Kidney glomerular epithelial cell (primary cell): ENCODE measurements at regions not wholly inside any gene's neighbourhood (a gene's known extent, or its start where the extent isn't known, plus 50 kb on each side); places are given as distances from the start of the nearest gene placed in this dataset.
"Not testable (repeated sequence)": the region's sequence is repeated elsewhere in the genome, so short reads cannot be mapped to it uniquely, and the experiment has no call there.

Experiments
- DNase-seq: peaks from one replicate; lab custom pipeline; 2025; lab: John Stamatoyannopoulos, UW

DNA sequence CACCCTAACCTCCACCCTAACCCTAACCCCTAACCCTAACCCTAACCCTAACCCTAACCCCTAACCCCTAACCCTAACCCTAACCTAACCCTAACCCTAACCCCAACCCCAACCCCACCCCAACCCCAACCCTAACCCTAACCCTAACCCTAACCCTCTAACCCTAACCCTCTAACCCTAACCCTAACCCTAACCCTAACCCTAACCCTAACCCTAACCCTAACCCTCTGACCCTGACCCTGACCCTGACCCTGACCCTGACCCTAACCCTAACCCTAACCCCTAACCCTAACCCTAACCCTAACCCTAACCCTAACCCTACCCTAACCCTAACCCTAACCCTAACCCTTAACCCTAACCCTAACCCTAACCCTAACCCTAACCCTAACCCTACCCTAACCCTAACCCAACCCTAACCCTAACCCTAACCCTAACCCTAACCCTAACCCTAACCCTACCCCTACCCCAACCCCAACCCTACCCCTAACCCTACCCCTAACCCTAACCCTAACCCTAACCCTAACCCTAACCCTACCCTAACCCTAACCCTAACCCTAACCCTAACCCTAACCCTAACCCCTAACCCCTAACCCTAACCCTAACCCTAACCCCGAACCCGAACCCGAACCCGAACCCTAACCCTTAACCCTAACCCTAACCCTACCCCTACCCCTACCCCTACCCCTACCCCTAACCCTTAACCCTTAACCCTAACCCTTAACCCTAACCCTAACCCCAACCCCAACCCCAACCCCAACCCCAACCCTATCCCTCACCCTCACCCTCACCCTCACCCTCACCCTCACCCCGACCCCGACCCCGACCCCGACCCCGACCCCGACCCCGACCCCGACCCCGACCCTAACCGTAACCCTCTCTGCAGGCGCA is 186.2 kb upstream of the CHL1 start:
- not testable (repeated sequence) for DNase-seq

DNA sequence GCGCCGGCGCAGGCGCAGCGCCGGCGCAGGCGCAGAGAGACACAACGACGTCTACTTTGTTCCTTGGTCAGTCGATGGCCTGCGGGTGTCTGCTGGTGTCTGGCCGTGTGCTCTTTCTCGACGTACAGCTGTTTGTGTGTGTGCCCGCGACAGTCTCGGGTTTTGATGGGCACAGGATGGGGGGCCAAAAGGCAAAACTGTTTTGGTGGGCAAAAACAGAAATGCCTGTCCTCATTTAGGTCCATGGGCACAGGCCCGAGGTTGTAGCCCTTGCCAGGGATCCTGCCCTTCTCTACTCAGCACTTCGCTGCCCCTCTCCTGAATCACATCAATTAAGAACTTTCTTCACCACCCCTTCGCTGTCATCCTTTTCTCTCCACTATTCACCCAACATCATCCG is 184.8 kb upstream of the CHL1 start:
- DNase-seq = no peak

DNA sequence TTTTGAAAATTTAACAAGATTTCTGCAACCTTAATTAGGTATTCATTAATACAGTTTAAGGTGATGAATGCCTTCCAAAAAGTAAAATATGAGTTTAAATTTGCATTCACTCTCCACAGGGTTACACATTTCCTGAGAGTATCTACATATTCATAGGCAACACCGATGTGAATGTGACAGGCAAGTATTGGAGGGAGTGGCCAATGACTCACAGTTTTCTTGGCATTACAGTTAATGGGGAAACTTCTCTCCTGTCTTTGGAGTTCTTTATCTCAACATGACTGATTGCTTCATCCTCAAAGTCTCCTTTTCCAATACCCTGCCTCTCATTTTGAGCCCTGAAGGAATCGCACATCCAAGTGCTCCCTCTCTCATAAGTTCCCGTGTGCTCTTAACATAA is 181.9 kb upstream of the CHL1 start:
- DNase-seq = no peak

DNA sequence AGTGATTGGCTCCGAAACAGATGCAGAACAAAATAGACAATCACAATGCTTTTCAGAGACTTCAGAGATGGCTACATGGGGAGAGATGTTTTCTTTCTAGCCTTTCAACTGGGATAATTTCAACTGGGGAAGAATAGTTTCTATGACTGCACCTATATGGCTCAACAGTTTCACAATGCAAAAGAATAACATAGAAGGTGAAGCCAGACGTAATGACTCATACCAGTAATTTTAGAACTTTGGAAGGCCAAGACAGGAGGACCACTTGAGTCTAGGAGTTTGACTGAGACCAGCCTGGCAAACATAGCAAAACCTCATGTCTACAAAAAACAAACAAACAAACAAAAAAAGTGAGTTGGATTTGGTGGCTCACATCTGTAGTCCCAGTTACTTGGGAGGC is 180.2 kb upstream of the CHL1 start:
- no peak for DNase-seq

DNA sequence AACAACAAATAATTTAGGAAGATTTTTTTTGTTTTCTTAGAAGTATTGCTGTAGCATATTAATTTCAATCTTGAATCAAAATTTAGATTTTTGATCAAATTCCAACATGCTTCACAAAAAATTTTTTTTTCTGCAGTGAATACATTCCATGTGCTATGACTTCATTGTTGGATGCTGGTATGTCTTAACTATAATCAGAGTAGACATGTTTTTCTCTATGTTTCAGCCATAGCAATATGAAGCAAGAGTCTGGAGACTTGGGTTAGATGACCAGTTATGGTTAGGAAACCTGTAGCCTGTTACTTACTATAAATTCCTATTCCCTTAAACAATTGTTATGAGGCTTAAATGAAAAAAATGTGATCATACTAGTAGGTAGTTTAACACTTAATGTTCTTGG is 176.1 kb upstream of the CHL1 start:
- no peak for DNase-seq

DNA sequence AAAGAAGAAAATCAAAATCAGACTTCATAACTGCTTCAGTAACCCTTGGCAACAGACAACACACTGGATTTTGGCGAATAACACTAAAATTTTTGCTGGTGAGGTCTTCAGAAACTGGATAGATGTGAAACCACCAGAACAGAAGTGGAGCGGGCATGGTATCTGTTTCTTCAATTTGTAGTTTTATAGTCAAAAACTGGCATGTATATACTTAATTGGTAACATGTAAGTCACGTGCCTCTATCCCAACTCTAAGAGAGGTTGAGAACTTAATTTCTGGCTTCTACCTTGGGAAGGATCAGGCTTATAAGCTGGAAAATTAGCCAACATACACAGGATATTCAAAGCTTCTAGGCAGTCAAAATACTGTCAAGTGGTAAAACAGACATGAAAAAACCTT is 172.6 kb upstream of the CHL1 start:
- DNase-seq = no peak

DNA sequence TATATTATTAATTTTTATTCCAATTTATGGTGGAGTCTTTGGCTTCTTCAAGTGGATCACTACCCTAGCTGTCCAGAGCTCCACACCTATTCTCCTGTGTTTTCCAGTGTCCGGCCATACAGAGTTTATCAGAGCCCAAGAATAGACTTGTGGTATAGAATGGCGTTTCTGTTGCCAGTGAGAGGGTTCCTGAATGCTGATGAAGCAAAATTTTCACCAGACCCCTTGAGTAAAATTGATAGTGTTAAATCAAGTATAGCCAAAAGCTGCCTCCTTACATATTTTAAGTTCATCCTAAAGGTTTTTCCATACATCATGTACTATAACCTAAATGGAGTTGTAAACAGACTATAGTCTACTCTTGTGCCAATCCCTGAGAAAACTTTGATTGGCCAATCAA is 171.5 kb upstream of the CHL1 start:
- DNase-seq = no peak

DNA sequence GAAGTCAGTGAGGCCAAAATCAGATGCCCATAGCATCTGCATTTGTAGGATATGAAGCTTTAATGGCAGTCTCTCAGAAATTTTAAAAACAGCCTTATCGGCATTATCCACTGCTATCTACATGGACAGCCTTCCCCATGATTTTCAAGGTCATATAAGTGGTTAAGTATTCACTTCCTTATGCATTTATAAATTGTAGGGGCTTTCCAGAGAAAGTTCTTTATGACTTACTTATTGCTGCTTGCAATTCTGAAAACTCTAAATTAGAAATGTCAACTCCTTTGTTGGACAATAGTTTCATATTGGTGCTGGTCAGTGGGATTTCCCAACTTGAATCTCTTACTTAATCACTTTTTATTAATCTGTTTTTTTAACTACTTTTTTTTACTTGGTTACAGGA is 160.6 kb upstream of the CHL1 start:
- DNase-seq = not testable (repeated sequence)

DNA sequence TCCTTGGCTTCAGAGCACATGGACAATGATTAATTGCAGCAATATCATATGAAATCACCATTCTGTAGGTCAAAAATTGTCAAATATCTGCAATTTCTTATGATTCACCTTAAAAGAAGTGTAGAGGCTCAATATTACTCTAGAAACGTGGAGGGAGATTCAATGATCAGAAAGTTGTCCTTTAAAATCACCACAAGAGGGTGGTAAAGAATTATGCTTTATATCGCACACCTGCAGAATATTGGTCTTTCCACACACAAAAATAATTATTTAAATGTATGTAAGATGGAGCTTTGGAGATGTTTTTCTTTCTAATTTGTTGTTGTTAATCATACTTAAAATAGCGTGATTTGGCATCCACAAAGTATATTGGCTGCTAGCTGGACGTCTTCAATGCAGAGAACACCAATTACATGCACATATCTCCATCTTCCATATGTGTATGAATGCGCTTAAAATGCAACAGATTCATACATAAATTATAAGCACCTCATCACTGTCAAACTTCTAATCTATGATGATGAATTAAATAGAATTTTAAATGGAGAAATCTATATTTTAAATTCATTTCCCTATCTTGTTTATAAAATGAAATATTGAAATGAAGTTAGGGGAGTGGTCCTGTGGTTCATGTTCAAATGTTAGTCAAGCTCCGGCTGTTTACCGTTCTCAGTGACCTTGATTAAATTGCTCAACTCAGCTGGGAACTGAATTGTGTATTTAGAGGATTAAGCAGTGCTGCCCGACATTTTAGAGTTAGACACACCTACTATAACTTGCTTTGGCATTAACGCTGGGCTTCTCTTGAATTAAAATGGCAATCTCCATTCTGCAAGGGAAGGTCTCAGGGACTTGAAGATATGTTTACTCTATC is 153.5 kb upstream of the CHL1 start:
- DNase-seq = peak; percentile 14

DNA sequence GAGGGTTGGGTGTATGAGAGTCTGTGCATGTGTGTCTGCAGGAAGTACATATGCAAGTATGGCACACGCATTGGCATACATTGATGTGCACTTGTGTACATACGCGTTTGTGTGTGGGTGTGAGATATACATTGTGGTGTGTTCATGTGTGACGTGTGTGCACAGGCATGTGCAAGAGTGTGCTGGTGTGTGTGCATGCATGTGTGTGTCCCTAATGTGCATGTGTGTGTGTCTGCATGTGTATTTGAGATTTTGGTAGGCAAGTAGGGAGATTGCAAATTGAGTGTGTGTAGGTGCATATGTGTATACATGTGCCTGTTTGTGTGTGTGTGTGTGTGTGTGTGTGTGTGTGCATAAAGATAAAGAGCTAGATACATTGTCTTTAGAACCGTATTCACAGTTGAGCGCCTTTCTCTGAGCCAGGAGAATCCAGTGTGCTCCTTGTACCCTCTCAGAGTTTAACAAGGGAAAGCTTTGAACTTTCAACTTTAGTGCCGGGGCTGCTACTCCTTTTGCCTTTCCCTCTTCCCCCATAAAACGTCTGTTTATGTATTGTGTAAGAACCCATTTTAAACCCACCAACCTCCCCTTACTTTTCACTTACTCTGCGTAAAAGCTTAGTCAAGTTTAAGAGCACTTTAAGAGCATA is 152.4 kb upstream of the CHL1 start:
- no peak for DNase-seq

DNA sequence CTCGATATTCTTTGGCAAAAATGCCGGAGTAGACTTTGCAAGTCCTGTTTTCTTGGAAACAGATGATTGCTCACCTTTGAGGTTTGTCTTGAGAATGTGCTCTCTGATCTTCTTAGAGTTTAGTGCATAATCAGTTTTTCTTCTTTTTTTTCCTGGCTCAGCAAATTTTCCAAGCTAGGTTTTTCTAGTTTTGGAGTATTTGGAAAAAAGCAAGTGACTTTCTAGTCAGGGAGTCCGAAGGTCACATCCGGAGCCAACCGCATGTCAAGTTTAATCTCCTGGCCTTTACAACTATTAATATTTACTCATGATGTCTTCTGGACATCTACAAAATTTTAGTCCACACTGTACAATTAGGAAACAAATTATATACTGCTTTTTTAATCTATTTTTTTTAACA is 151.6 kb upstream of the CHL1 start:
- not testable (repeated sequence) for DNase-seq

DNA sequence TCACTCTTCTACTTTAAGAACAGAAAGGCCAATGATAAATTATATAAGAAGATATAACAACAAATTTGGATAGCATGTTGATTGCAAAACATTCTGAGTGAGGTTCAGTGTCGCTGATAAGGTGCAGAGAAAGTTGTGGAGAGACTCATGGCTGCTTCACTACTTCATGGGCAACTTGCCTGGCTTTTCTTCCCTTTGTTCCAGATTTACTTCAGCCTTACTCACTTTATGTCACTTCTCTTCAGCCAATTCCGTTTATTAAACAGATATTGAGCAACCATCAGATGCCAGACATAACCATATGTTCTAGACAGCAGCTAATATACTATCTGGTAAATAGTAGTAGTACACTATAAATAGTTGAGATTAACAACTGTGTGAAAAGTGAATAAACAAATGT is 150.0 kb upstream of the CHL1 start:
- DNase-seq = no peak

DNA sequence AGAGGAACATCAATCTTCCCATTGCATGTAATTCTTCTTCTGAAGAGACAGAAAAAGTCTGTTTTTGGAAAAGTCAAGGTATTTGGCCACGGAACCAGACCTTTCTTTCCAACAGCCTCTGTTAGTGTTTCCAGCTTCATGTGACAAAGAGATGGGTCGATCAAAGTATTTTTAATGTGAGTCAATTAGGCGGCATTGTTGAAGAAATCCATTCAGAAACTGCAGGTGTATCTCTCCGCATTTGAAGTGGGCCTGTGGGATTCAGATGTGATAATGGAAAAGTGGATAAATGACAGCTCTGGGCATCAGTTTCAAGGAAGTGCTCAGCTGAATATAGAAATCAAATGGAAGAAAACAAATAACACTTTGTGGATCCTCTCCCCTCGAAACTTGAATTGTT is 143.1 kb upstream of the CHL1 start:
- not testable (repeated sequence) for DNase-seq

DNA sequence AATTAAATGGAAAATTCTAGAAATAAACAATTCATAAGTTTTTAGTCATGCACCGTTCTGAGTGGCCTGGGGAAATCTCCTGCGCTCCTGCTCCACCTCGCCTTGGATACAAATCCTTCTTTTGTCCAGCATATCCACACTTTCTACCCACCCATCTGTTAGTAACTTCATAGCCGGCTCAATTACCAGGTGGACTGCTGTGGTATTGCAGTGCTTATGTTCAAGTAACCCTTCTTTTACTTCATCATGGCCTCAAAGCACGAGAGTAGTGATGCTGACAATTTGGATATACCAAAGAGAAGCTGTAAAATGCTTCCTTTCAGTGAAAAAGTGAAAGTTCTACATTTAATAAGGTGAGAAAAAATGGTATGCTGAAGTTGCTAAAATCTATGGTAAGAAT is 142.3 kb upstream of the CHL1 start:
- no peak for DNase-seq

DNA sequence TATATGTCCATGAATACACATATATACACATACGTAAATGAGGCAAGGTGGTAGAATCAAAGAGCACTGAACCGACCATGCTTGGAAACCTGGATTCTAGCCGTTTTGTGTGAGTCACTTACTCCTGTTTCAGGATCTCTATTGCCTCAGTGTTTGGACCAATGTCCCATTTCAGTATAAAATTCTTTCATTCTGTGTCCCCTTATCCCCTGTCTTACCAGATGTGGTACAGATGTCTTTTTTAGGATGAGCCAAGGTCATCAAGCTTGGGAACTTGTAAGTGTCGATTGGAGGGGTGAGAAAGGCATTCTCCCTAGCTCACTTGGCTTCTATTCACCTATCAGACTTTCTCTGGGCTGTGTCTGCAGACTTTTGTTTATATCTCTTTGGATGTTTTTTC is 139.9 kb upstream of the CHL1 start:
- DNase-seq = no peak

DNA sequence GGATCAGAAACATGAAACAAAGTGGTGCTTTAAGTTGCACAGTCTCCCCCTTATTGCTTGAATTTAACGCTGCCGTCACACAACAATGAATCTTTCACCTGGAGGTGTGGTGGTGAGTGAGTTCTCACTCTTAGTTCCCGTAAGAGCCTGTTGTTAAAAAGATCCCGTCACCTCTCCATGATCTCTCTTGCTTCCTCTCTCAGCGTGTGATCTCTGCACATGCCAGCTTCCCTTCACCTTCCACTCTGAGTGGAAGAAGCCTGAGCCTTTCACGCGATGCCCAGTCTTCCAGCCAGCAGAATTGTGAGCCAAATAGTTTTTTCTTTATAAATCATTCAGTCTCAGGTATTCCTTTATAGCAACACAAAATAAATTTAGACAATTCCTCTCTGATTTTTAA is 136.7 kb upstream of the CHL1 start:
- no peak for DNase-seq

DNA sequence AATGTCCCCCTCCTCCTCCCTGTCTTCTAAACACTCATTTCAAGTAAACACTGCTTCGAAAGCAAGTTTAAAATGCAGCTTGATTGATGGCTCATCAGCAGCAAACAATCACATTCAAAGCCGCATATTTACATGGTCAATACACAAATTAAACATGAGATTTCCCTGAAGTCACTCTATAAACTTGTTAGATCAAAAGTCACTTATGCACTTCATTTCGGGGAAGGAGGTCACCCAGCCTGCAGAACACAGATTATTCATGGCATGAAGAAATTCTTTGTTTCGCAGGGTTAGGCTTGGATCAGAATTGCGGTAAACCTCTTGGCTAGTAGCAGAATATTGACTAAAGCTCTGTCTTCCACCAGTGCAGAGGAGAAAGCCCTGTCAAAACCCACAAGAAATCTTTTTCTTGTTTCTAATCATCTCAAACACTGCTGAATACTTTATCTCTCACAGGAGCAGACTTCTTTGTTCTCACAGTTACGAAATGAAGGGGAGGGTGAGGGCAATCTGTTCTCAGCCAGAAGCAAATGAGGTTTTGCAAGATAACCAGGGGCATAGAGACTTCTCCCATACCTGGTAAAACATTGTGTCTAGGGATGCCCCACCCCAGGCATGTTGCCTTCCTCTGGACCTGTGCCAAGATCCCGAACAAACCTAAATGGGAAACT is 133.3 kb upstream of the CHL1 start:
- no peak for DNase-seq

DNA sequence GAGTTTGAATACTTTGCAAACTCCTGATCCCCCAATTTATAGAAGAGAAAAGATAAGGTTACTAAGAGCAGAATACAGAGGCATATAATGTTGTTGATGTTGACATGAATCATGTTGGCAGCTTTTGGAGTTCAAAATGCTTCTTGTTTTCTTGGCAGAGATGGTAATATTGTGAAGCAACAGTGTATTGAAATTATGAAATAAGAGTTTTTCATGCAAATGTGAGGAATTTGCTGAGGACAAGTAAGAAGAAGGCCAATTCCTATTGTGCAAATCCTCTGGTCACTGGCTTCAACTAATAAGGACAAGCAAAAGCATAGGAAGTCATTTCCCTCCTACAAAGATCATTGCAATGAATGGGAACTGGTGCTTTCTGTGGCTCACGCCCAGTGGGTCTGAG is 126.9 kb upstream of the CHL1 start:
- no peak for DNase-seq

DNA sequence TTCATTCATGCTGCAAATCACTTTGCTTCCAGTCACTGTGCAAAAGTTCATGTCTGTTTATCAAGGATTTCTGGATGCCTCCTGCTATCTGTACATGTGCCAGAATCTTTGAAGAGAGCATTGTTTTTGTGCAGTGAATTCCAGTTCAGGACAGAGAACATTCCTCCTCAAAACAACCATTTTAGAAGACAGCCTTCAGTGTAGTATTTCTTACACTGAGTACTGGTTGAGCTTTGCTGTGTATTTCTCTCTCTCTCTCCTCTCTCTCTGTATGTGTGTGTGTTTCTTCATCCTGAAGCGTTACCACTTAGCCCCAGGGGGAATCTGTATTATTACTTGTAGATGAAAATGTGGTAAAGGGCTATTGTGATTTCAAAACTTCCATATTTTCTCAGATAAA is 123.8 kb upstream of the CHL1 start:
- DNase-seq = no peak

DNA sequence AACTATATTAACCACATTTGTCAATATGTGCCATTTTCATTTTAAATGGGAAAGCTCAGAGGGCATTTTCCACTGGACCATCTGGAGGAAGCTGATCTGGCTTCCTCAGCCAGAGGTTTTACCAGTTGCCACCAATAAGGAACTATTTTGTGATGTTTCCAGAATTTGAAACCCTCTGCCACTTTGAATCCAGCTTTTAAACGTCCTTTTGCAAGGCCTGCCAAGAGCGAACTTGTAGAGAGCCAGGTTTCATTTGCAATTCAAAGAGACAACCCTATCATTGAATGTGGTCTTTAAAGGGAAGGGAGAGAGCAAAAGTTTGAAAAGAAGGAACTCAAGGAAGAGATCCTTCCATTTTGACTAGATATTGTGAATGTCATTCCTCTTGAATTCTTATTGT is 123.3 kb upstream of the CHL1 start:
- no peak for DNase-seq

DNA sequence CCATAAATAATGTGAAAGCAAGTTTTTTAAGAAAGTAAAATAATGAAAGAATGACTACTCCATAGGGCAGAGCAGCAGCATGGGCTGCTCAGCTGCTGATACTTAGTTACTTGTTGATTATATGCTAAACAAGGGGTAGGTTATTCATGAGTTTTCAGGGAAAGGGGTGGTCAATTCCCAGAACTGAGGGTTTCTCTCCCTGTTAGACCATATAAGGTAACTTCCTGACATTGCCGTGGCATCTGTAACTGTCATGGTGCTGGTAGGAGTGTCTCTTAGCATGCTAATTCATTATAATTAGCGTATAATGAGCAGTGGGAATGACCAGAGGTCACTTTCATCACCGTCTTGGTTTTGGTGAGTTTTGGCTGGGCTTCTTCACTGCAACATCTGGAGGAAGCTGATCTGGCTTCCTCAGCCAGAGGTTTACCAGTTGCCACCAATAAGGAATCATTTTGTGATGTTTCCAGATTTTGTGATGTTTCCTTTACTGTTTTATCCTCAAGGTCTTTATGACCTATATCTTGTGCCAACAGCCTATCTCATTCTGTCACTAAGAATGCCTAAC is 121.8 kb upstream of the CHL1 start:
- no peak for DNase-seq

DNA sequence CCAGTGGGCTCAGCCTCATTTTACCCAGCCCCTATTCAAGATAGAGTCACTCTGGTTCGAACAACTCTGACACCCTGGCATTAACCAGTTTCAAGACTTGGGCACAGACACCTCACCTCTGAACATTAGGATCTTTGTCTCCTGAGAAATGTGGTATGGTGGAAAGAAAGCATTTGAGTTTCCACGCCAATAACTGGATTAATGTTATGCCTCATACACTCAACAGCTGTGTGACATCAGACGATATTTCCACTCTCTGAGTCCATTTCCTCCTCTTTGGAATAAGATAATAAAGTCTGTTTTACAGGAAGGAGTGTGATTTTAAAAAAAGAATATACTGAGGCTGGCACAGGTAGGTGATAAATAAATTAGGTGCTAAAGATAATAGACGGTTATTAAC is 121.3 kb upstream of the CHL1 start:
- DNase-seq = no peak
